Body of pancreas (tissue), 4 donors: ENCODE measurements at regions not wholly inside any gene's neighbourhood (a gene's known extent, or its start where the extent isn't known, plus 50 kb on each side); places are given as distances from the start of the nearest gene placed in this dataset.

Experiments used
- POLR2A ChIP-seq, 3 donors: fragments of 450-650 bp; IDR thresholded peaks; one replicate each; pipeline ENCODE4 v1.6.1; 2016; ENCODE audit warnings: antibody characterized with exemption in 3 of 3, mild to moderate bottlenecking in 2 of 3
- TF ChIP-seq, protein P1 (sequence below), 7 experiments: fragments of 450-650 bp in 4 of 7; fragments of 200-600 bp in 3 of 7; sonication (generic) in 3 of 7; IDR thresholded peaks; one replicate each; pipeline ENCODE4 v1.5.1; 2016 to 2019; ENCODE audit warnings: antibody characterized with exemption in 7 of 7

DNA sequence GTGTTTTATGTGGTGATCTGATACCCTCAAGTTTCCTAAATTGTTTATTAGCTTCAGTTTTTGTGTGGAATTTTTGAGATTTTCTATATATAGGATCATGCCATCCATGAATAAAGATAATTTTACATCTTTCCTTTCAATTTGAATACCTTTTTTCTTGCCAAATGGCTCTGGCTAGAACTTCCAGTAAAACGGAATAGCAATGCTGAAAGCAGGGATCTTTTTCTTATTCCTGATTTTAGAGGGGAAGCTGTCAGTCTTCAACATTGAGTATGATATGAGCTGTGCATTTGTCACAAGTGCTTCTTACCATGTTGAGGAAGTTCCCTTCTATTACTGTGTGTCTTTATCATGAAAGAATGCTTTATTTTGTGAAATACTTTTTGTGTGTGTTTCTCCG lies 618.8 kb downstream of the FGF9 start:
- TF ChIP-seq, protein P1, sequence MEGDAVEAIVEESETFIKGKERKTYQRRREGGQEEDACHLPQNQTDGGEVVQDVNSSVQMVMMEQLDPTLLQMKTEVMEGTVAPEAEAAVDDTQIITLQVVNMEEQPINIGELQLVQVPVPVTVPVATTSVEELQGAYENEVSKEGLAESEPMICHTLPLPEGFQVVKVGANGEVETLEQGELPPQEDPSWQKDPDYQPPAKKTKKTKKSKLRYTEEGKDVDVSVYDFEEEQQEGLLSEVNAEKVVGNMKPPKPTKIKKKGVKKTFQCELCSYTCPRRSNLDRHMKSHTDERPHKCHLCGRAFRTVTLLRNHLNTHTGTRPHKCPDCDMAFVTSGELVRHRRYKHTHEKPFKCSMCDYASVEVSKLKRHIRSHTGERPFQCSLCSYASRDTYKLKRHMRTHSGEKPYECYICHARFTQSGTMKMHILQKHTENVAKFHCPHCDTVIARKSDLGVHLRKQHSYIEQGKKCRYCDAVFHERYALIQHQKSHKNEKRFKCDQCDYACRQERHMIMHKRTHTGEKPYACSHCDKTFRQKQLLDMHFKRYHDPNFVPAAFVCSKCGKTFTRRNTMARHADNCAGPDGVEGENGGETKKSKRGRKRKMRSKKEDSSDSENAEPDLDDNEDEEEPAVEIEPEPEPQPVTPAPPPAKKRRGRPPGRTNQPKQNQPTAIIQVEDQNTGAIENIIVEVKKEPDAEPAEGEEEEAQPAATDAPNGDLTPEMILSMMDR (IDR thresholded peaks at IDR 0.05), result no peak
- TF ChIP-seq POLR2A (IDR thresholded peaks at IDR 0.05), result no peak
